ENCODE measurements at regions not wholly inside any gene's neighbourhood (a gene's known extent, or its start where the extent isn't known, plus 50 kb on each side); places are given as distances from the start of the nearest gene placed in this dataset.

GRCh38 chr16:85232369-85233142 lies 120.3 kb upstream of the CIBAR2 start:
- H4K20me1 ChIP-seq (ENCODE audit: control insufficient read depth, insufficient read depth, low read depth, low read length), result 0 out of 2 replicates have a peak, but pooled peaks cover 3% of the 10 kb centered on the region
- no peaks in the 10 kb centered on the region for H3K9me2 ChIP-seq (replicated peaks; ENCODE audit: control insufficient read depth, low read length)
- no peaks in the 10 kb centered on the region for H3F3A ChIP-seq (ENCODE audit: control insufficient read depth, insufficient read depth)
- H3K27ac ChIP-seq (ENCODE audit: low read depth, low read length), result no peak overlapping the region
- 0 out of 2 replicates have a peak, but pooled peaks cover 2% of the 10 kb centered on the region for H3K27me3 ChIP-seq (ENCODE audit: control insufficient read depth, low read length)
- no peak overlapping the region for H3K4me2 ChIP-seq (ENCODE audit: low read length)
- no peaks in the 10 kb centered on the region; the same call in 1 of the 2 replicates for H3K4me1 ChIP-seq (ENCODE audit: control insufficient read depth, low read length)
- TF ChIP-seq CTCF (IDR thresholded peaks at IDR 0.05; ENCODE audit: low read depth, low read length, poor library complexity, severe bottlenecking), result no peak
- no peak overlapping the region for H3K4me3 ChIP-seq (ENCODE audit: low read length)
- H3K79me2 ChIP-seq (ENCODE audit: control insufficient read depth, low read length), result no peaks in the 10 kb centered on the region
- H3K36me3 ChIP-seq (ENCODE audit: control insufficient read depth, low read length), result no peaks in the 10 kb centered on the region
- H3K9me3 ChIP-seq (ENCODE audit: control insufficient read depth, insufficient read depth, low read length), result no peaks in the 10 kb centered on the region

- TF ChIP-seq EZH2phosphoT487 (IDR thresholded peaks at IDR 0.05; ENCODE audit: borderline replicate concordance, low read length) (no peak), CTCF (IDR thresholded peaks at IDR 0.05; ENCODE audit: low read depth, low read length, poor library complexity, severe bottlenecking) (no peak)
- Histone ChIP-seq H3K9me2 (replicated peaks; ENCODE audit: control insufficient read depth, low read length) (no peaks in the 10 kb centered on the region), H3K36me3 (ENCODE audit: control insufficient read depth, low read length) (no peaks in the 10 kb centered on the region), H3K9me3 (ENCODE audit: control insufficient read depth, insufficient read depth, low read length) (no peaks in the 10 kb centered on the region), H3K27me3 (ENCODE audit: control insufficient read depth, low read length) (0 out of 2 replicates have a peak, but pooled peaks cover 2% of the 10 kb centered on the region), H3K4me1 (ENCODE audit: control insufficient read depth, low read length) (no peaks in the 10 kb centered on the region), H3K79me2 (ENCODE audit: control insufficient read depth, low read length) (no peaks in the 10 kb centered on the region), H3K4me2 (ENCODE audit: low read length) (no peak overlapping the region), H3F3A (ENCODE audit: control insufficient read depth, insufficient read depth) (no peaks in the 10 kb centered on the region), H3K4me3 (ENCODE audit: low read length) (no peak overlapping the region), H4K20me1 (ENCODE audit: control insufficient read depth, insufficient read depth, low read depth, low read length) (0 out of 2 replicates have a peak, but pooled peaks cover 3% of the 10 kb centered on the region), H3K27ac (ENCODE audit: low read depth, low read length) (no peak overlapping the region)
These were observed 121.2 kb upstream of the CIBAR2 start for GRCh38 chr16:85233516-85233915.

- no peak overlapping the region for H3K27ac ChIP-seq (ENCODE audit: low read depth, low read length)
- no peak overlapping the region for H3K4me2 ChIP-seq (ENCODE audit: low read length)
- no peak overlapping the region for H3K4me3 ChIP-seq (ENCODE audit: low read length)
- no peaks in the 10 kb centered on the region for H3F3A ChIP-seq (ENCODE audit: control insufficient read depth, insufficient read depth)
- no peaks in the 10 kb centered on the region for H3K36me3 ChIP-seq (ENCODE audit: control insufficient read depth, low read length)
- H3K9me2 ChIP-seq (replicated peaks; ENCODE audit: control insufficient read depth, low read length), result no peaks in the 10 kb centered on the region
- 0 out of 2 replicates have a peak, but pooled peaks cover 2% of the 10 kb centered on the region for H3K27me3 ChIP-seq (ENCODE audit: control insufficient read depth, low read length)
- no peaks in the 10 kb centered on the region for H3K79me2 ChIP-seq (ENCODE audit: control insufficient read depth, low read length)
- TF ChIP-seq CTCF (IDR thresholded peaks at IDR 0.05; ENCODE audit: low read depth, low read length, poor library complexity, severe bottlenecking) (no peak), EZH2phosphoT487 (IDR thresholded peaks at IDR 0.05; ENCODE audit: borderline replicate concordance, low read length) (no peak)
- no peaks in the 10 kb centered on the region for H3K9me3 ChIP-seq (ENCODE audit: control insufficient read depth, insufficient read depth, low read length)
- no peaks in the 10 kb centered on the region for H3K4me1 ChIP-seq (ENCODE audit: control insufficient read depth, low read length)
- H4K20me1 ChIP-seq (ENCODE audit: control insufficient read depth, insufficient read depth, low read depth, low read length), result 0 out of 2 replicates have a peak, but pooled peaks cover 3% of the 10 kb centered on the region
These were observed 122.3 kb upstream of the CIBAR2 start for GRCh38 chr16:85234310-85235204.
